ENCODE measurements at regions not wholly inside any gene's neighbourhood (a gene's known extent, or its start where the extent isn't known, plus 50 kb on each side); places are given as distances from the start of the nearest gene placed in this dataset.

DNA sequence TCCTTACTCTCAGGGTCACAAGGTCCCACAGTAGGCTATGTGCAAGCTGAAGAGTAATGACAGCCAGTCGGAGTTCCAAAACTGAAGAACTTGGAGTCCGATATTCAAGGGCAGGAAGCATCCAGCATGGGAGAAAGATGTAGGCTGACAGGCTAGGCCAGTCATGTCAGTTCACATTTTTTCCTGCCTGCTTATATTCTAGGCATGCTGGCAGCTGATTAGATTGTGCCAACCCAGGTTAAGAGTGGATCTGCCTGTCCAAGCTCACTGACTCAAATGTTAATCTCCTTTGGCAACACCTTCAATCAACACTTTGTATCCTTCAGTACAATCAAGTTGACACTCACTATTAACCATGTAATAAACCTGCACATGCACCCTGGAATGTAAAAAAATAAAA lies 960.9 kb upstream of the HS3ST1 start:
- CTCF ChIA-PET (ENCODE audit: low intra/inter-chr PET ratio, low total read pairs), result no interaction called here
- POLR2A ChIA-PET, result no interaction called here
- Histone ChIP-seq H3K9ac (ENCODE audit: insufficient read depth, low read depth, low read length) (no peak overlapping the region), H3K4me1 (ENCODE audit: insufficient read depth, low read length) (no peaks in the 10 kb centered on the region), H2AFZ (ENCODE audit: low read length) (no peak overlapping the region), H3K36me3 (replicated peaks in 1 of 2; ENCODE audit: control insufficient read depth in 1 of 2, insufficient read depth in 2 of 2, low read length in 2 of 2) (no peaks in the 10 kb centered on the region), H3K4me3 (replicated peaks in 1 of 3; ENCODE audit: insufficient read depth in 1 of 3, low read depth in 2 of 3, low read length in 3 of 3) (no peak overlapping the region), H3K4me2 (ENCODE audit: low read depth, low read length) (no peak overlapping the region), H4K20me1 (ENCODE audit: insufficient read depth, low read length) (no peaks in the 10 kb centered on the region), H3K27me3 (ENCODE audit: control insufficient read depth in 1 of 2, insufficient read depth in 2 of 2, low read length in 2 of 2) (no peaks in the 10 kb centered on the region), H3K9me3 (ENCODE audit: low read length) (peaks cover 47% of the 10 kb centered on the region), H3K27ac (ENCODE audit: extremely low read length, insufficient read depth, low read length) (no peak overlapping the region), H3K79me2 (ENCODE audit: insufficient read depth, low read length) (no peaks in the 10 kb centered on the region)
- intact Hi-C loops (cut with micrococcal nuclease; ENCODE audit: unreplicated experiment), result no loop called here
- WGBS (ENCODE audit: low lambda C conversion rate), result 0% methylated on average over 2 of the region's 2 CpGs
- ATAC-seq (no peak), FAIRE-seq (no peak), DNase-seq (ENCODE audit: low spot score) (no peak)
- in situ Hi-C loops (cut with HindIII; ENCODE audit: extremely low pct_ligation_motif_present, low pct_unique_long_range_greater_than_20kb), result no loop called here
- no TSS peak for BruUV-seq (replicated peaks)
- TF ChIP-seq MEIS2 (CRISPR knock-in tag; IDR thresholded peaks at IDR 0.05) (no peak), SRF (IDR thresholded peaks at IDR 0.05; ENCODE audit: low read depth, low read length) (no peak), ZNF510 (CRISPR knock-in tag; IDR thresholded peaks at IDR 0.05; ENCODE audit: low read depth) (no peak), HMGA1 (CRISPR knock-in tag; conservative IDR thresholded peaks at IDR 0.05) (no peak), PLRG1 (conservative IDR thresholded peaks at IDR 0.05) (no peak), ZNF670 (CRISPR knock-in tag; IDR thresholded peaks at IDR 0.05; ENCODE audit: borderline replicate concordance) (no peak), ZNF136 (CRISPR knock-in tag; IDR thresholded peaks at IDR 0.05; ENCODE audit: low read depth) (no peak)
- TF ChIP-seq, protein P1, sequence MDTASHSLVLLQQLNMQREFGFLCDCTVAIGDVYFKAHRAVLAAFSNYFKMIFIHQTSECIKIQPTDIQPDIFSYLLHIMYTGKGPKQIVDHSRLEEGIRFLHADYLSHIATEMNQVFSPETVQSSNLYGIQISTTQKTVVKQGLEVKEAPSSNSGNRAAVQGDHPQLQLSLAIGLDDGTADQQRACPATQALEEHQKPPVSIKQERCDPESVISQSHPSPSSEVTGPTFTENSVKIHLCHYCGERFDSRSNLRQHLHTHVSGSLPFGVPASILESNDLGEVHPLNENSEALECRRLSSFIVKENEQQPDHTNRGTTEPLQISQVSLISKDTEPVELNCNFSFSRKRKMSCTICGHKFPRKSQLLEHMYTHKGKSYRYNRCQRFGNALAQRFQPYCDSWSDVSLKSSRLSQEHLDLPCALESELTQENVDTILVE (CRISPR knock-in tag; IDR thresholded peaks at IDR 0.05), result no peak
- TF ChIP-seq, protein P2, sequence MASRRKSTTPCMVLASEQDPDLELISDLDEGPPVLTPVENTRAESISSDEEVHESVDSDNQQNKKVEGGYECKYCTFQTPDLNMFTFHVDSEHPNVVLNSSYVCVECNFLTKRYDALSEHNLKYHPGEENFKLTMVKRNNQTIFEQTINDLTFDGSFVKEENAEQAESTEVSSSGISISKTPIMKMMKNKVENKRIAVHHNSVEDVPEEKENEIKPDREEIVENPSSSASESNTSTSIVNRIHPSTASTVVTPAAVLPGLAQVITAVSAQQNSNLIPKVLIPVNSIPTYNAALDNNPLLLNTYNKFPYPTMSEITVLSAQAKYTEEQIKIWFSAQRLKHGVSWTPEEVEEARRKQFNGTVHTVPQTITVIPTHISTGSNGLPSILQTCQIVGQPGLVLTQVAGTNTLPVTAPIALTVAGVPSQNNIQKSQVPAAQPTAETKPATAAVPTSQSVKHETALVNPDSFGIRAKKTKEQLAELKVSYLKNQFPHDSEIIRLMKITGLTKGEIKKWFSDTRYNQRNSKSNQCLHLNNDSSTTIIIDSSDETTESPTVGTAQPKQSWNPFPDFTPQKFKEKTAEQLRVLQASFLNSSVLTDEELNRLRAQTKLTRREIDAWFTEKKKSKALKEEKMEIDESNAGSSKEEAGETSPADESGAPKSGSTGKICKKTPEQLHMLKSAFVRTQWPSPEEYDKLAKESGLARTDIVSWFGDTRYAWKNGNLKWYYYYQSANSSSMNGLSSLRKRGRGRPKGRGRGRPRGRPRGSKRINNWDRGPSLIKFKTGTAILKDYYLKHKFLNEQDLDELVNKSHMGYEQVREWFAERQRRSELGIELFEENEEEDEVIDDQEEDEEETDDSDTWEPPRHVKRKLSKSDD (CRISPR knock-in tag; IDR thresholded peaks at IDR 0.05; ENCODE audit: low read depth), result no peak
- TF ChIP-seq, protein P3, sequence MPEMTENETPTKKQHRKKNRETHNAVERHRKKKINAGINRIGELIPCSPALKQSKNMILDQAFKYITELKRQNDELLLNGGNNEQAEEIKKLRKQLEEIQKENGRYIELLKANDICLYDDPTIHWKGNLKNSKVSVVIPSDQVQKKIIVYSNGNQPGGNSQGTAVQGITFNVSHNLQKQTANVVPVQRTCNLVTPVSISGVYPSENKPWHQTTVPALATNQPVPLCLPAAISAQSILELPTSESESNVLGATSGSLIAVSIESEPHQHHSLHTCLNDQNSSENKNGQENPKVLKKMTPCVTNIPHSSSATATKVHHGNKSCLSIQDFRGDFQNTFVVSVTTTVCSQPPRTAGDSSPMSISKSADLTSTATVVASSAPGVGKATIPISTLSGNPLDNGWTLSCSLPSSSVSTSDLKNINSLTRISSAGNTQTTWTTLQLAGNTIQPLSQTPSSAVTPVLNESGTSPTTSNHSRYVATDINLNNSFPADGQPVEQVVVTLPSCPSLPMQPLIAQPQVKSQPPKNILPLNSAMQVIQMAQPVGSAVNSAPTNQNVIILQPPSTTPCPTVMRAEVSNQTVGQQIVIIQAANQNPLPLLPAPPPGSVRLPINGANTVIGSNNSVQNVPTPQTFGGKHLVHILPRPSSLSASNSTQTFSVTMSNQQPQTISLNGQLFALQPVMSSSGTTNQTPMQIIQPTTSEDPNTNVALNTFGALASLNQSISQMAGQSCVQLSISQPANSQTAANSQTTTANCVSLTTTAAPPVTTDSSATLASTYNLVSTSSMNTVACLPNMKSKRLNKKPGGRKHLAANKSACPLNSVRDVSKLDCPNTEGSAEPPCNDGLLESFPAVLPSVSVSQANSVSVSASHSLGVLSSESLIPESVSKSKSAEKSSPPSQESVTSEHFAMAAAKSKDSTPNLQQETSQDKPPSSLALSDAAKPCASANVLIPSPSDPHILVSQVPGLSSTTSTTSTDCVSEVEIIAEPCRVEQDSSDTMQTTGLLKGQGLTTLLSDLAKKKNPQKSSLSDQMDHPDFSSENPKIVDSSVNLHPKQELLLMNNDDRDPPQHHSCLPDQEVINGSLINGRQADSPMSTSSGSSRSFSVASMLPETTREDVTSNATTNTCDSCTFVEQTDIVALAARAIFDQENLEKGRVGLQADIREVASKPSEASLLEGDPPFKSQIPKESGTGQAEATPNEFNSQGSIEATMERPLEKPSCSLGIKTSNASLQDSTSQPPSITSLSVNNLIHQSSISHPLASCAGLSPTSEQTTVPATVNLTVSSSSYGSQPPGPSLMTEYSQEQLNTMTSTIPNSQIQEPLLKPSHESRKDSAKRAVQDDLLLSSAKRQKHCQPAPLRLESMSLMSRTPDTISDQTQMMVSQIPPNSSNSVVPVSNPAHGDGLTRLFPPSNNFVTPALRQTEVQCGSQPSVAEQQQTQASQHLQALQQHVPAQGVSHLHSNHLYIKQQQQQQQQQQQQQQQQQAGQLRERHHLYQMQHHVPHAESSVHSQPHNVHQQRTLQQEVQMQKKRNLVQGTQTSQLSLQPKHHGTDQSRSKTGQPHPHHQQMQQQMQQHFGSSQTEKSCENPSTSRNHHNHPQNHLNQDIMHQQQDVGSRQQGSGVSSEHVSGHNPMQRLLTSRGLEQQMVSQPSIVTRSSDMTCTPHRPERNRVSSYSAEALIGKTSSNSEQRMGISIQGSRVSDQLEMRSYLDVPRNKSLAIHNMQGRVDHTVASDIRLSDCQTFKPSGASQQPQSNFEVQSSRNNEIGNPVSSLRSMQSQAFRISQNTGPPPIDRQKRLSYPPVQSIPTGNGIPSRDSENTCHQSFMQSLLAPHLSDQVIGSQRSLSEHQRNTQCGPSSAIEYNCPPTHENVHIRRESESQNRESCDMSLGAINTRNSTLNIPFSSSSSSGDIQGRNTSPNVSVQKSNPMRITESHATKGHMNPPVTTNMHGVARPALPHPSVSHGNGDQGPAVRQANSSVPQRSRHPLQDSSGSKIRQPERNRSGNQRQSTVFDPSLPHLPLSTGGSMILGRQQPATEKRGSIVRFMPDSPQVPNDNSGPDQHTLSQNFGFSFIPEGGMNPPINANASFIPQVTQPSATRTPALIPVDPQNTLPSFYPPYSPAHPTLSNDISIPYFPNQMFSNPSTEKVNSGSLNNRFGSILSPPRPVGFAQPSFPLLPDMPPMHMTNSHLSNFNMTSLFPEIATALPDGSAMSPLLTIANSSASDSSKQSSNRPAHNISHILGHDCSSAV (CRISPR knock-in tag; IDR thresholded peaks at IDR 0.05; ENCODE audit: borderline replicate concordance), result no peak
- TF ChIP-seq, protein P4, sequence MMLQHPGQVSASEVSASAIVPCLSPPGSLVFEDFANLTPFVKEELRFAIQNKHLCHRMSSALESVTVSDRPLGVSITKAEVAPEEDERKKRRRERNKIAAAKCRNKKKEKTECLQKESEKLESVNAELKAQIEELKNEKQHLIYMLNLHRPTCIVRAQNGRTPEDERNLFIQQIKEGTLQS (CRISPR knock-in tag; IDR thresholded peaks at IDR 0.05), result no peak
- TF ChIP-seq, protein P5, sequence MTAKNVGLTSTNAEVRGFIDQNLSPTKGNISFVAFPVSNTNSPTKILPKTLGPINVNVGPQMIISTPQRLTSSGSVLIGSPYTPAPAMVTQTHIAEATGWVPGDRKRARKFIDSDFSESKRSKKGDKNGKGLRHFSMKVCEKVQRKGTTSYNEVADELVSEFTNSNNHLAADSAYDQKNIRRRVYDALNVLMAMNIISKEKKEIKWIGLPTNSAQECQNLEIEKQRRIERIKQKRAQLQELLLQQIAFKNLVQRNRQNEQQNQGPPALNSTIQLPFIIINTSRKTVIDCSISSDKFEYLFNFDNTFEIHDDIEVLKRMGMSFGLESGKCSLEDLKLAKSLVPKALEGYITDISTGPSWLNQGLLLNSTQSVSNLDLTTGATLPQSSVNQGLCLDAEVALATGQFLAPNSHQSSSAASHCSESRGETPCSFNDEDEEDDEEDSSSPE (CRISPR knock-in tag; IDR thresholded peaks at IDR 0.05), result no peak

All from HepG2 (cell line).